Astrocyte (in vitro differentiated cells and primary cell): ENCODE measurements at regions not wholly inside any gene's neighbourhood (a gene's known extent, or its start where the extent isn't known, plus 50 kb on each side); places are given as distances from the start of the nearest gene placed in this dataset.

ENCODE experiments used
- EZH2 ChIP-seq: IDR thresholded peaks from 2 replicates; pipeline ENCODE4 v1.6.1; 2012; ENCODE audit warnings: mild to moderate bottlenecking, low read length, inconsistent platforms; ENCODE audit not compliant: insufficient read depth
- TF ChIP-seq, protein P1 (sequence below): IDR thresholded peaks from 2 replicates; pipeline ENCODE4 v1.5.1; 2011; ENCODE audit warnings: low read depth, mild to moderate bottlenecking, inconsistent platforms, low read length, moderate library complexity; ENCODE audit not compliant: insufficient read depth

DNA sequence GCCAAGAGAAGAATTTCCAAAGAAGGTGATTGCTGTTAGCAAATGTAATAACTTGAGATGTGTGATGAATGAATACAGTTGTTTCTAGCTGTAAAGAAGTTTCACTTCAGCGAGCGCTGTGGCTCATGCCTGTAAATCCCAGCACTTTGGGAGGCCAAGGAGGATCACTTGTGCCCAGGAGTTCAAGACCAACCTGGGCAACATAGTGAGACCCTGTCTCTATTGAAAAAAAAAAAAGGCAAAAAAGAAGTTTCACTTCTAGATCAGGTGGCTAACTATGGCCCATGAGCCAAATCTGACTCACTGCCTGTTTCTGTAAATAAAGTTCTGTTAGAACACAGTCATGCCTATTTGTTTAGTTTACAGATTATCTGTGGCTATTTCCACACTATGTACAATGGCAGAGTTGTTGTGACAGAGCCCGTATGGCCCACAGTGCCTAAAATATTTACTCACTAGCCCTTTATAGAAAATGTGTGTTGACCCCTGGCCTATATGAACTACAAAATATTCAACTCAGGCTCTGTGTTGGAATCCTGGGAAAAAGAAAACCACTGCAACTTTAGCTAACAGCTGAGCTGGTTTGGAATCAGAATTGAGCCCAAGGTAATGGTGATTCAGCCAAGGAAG, 54.1 kb upstream of the PRPS1 start:
- TF ChIP-seq, protein P1, sequence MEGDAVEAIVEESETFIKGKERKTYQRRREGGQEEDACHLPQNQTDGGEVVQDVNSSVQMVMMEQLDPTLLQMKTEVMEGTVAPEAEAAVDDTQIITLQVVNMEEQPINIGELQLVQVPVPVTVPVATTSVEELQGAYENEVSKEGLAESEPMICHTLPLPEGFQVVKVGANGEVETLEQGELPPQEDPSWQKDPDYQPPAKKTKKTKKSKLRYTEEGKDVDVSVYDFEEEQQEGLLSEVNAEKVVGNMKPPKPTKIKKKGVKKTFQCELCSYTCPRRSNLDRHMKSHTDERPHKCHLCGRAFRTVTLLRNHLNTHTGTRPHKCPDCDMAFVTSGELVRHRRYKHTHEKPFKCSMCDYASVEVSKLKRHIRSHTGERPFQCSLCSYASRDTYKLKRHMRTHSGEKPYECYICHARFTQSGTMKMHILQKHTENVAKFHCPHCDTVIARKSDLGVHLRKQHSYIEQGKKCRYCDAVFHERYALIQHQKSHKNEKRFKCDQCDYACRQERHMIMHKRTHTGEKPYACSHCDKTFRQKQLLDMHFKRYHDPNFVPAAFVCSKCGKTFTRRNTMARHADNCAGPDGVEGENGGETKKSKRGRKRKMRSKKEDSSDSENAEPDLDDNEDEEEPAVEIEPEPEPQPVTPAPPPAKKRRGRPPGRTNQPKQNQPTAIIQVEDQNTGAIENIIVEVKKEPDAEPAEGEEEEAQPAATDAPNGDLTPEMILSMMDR, result no peak
- TF ChIP-seq EZH2, result no peak
